ENCODE measurements at regions not wholly inside any gene's neighbourhood (a gene's known extent, or its start where the extent isn't known, plus 50 kb on each side); places are given as distances from the start of the nearest gene placed in this dataset.

DNA sequence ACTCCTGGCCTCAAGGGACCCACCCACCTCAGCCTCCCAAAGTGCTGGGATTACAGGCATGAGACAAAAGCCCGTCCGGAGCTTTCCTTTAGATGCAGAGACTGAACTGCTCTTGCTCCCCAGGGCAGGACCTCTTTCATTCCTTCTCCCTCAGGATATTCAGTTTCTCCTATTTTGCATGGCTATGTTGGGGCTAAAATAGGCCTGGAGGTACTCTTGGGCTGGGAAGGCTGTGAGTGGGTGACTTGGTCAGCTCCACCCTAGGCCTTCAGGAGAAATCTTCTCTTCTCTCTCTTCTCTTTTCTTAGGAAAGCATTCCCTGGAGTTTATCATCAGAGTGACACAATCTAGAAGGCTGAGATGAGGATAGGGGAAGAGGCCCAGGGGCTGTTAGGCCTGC, 126.4 kb downstream of the LRRC70 start:
- no peak for DNase-seq

DNA sequence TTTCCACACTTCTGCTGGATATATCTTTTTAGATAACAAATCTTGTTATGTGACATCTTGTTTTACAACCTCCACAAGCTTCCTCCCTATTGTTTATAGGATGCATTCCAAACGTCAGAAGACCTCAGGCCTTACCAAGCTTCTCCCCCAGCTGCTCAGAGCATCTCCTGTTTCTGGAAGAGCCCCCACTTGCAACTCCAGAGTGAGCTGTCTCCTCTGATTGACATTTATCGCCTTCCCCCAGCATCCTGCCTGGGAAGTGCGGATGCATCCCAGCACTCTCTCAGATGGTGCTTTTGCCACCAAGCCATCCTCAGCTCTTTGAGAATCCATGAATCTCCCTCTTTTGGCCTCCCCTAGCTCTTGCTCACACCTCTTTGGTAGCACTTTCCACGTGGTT, 123.5 kb downstream of the LRRC70 start:
- no peak for DNase-seq

DNA sequence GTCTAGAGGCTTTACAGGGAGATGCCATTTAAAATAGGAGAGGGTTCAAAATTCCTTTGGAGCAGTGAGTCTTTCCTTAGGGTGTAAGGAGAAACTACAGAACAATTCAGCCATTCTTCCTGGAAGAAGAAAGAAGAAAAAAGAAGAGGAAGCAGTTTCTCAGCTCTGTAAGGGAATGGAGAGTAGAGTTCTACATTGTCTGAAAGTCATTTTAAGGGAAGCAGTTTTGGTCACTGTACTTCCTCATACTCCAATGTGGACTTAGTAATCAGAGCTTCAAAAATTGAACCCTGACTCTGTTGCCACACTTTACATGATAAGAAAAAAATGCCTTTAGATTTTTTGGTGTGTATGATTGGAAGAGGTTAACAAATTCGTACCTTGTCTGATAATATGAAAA, 122.4 kb downstream of the LRRC70 start:
- no peak for DNase-seq

DNA sequence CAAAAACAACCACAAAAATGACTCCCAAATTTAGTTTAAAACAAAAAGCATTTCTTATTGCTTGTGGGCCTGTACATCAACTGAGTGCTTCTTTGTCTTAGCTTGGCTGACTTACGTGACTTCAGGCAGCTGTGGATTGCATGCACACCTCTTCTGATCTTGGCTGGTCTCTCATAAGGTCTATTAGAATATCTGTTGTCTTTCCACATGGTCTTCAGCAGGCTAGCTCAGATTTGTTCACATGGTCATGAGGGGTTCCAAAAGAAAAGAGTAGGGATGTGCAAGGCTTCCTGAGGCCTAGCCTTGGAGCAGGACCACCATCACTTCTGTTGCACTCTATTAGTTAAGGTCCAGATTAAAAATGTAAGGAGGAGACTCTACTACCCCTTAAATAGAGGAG, 120.1 kb downstream of the LRRC70 start:
- no peak for DNase-seq

DNA sequence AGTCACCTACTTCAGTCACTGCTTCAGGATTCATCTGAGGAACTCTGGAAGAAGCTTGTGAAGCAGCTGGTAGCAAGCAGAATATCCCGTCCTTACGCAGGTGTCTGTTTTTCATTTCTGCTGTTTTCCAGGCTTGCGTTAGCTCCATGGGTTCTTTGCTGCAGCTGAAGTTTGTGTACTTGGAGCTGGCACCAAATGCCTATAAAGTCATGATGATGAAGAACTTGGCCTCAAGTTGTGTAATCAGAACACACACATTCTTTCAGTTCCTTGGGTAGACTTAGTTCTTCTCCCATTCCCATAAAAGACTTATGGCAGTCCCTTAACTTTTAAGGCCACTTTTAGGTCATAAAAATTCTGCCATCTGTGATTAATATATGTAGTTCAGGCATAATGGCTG, 116.7 kb downstream of the LRRC70 start:
- no peak for DNase-seq

DNA sequence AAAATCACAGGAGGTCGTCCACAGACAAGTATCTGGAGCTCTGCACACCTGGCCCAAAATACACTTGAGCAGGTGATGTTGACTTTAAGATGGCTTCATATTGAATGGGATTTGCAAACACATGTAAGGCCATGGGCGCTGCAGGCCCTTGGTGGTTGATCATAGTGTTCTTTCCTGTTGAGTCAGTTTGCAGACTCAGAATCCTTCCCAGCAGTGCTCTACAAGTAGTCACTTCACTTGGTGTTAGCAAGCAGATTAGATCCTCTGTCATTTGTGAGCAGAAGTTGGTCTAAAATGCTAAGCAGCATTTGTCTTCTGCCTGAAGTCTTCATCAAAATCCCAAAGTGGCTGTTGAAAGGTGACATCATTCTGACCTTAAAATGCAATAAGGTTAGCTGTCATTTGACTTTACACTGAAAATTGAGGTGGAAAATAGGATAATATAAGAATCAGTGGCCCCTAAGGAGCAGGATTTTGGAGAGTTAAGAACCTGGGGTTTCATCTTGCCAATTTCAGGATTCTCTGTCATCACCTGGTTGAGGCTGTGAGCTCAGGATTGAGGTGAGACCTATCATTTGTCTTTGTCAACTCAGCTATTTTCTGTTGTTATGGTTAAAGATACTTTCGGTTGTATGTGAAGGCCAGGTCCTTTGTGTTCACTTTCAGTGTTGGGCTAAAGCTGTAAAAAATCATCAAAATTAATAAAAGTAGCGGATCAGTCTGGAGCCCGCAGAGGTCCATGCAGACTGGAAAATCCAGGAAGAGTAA, 114.5 kb downstream of the LRRC70 start:
- no peak for DNase-seq

DNA sequence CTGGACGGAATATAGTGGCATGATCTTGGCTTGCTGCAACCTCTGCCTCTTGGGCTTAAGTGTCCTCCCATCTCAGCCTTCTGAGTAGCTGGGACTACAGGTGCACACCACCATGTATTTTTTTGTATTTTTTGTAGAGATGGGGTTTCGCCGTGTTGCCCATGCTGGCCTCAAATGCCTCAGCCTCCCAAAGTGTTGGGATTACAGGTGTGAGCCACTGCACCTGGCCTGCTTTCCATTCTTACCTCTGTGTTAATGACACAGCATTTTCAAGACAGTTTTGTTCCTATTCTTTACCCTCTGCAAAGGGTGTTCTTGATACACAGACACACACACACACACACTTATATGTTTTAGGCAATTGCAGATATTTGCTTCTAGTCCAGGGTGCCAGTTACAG, 113.3 kb downstream of the LRRC70 start:
- no peak for DNase-seq

DNA sequence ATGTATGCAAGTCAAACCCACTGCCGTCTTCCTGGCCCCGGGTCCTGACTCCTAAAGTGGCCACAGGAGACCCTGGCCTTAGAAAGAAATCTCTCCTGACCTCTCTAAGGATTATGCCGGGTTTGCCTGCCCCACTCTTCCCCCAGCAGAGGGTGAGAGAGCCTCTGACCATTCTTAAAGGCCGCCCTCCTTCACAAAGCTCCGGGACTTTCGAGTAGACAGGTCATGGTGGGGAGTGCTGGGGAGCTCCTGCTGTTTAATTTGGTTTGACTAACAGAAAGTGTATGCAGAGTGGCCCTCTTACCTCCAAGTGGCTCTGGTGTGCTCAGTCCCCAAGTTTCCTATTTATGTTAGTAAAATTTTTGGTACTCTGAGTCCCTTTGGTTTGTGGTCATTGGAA, 111.8 kb downstream of the LRRC70 start:
- no peak for DNase-seq

DNA sequence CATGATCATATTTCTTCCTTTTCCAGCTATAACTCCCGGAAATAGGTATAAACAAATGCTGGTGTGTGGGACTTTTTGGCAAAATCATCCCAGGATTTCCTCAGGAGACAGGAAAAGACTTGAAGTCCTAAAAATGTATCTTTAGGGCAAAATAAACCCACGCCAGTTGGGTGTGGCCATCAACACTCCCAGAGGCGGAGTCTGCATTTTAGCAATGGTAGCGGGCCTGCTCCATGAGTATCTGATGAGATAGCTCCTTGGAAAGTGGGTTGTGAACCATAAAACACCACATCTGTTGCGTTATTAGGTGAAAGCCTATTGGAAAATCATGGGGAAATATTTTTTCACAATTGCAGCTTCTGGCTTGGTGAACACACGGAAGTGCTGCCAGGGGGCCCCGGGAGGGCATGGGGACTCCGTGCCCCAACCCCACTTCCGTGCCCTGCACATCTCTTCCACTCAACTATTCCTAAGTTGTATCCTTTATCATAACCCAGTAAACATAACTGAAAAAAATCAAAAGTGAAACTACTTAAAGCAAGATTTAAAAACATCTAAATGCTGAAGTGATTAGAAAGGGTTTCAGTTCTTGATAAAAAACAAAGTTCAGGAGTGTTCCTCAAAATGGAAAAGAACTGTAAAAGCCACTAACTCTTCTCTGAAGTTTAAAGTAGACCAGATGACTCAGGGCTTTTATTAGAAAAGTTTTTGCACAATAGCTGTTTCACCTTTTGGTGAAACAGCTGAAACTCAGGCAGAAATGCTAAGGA, 111.2 kb downstream of the LRRC70 start:
- DNase-seq = no peak

DNA sequence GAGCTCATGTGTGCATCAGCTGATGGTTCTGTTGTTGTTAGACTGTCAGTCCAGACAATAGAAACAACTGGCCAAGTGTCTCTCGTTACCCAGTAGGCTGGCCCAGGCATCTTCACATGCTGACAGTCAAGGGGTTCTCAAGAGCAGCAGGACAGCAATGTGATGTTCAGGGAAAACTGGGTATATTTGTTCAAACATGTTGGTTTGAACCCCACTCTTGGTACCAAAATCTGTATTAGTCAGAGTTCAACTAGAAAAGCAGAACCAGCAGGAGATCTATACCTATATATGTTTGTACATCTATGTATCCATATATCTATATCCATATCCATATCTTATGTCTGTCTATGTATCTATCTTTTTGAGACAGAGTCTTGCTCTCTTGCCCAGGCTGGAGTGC, 108.1 kb downstream of the LRRC70 start:
- DNase-seq = no peak

DNA sequence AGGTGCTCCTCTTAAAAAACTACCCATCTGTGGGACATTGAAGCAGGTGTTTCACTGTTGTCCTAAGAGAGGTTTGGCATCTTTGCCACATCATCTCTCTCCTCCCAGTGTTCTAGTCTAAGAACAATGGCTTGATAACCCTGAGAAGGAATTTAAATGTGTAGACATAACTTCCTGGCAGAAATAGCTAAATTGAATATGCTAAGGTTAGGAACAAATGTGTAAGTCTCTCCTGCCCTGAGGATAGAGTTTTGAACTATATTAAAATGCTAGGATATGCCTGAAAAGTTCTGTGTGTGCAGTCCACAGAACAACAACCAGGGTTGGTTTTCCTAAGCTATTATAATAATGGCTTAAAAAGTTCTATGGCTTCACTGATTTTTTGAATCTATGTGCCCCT, 106.6 kb downstream of the LRRC70 start:
- DNase-seq = no peak

DNA sequence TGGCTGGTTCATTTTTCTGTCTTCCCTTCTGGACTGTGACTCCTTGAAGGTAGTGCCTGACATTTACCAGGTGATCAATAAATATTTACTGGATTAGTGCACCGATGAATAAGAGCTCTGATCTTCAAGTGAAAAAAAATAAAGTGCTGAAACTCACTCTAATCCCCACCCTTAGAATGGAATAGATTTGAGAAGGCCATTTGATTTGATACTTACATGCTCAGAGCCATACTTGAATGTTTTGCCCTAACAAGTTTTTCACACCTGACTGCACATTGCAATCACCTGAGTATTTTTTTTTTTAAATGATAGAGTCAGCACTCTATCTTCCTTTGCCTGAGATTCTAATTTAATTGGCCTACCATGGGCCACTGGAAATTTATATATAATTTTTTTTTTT, 105.7 kb downstream of the LRRC70 start:
- DNase-seq = no peak

DNA sequence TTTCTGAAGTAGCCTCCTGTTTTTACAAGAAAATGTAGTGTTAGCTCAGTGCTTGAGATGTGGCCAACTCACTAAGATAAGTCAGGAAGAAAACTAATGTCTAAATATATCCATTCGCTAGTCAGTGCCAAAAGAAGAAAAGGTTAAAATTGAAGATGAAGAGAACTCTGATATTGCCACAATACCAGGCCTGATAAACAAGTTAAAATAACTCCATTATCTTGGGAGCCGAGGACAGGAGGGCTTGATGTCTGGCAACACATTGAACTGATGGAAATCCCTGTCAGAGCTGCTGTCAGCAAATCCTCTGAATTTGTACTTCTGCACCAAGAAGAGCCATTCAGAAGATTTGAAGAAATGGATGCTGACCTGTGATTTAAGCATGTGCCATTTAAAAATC, 103.4 kb downstream of the LRRC70 start:
- no peak for DNase-seq

DNA sequence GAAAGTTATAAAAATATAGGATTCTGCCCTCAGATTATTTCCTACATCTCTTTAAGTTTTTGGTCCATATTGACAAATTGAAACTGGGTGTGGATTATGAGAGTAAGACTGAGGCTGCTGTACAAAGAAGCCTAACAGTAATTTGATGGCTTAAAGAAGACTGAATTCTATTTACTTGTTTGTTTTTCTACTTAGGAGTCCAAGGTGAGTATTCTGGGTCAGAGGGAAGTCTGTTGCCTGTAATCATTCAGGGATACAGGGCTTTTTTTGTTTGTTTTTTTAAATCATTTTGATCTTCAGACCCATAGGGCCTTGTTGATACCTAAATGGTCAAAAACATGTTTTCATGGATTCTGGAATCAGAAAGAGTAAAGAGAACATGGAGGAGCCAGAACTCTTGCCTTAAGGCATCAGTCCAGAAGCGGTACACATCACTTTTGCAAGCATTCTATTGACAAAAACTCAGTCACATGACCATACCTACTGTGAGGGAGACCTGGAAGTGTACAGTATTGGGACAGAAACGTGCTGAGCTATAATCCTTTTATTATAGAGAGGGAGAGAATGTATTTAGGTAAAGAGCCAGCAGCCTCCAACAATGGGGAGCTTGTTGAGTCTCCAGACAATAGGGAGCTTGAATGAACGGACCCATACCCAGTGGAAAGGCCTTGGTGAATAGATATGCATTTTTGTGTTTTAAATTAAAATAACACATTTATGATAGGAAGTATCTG, 102.7 kb downstream of the LRRC70 start:
- no peak for DNase-seq

DNA sequence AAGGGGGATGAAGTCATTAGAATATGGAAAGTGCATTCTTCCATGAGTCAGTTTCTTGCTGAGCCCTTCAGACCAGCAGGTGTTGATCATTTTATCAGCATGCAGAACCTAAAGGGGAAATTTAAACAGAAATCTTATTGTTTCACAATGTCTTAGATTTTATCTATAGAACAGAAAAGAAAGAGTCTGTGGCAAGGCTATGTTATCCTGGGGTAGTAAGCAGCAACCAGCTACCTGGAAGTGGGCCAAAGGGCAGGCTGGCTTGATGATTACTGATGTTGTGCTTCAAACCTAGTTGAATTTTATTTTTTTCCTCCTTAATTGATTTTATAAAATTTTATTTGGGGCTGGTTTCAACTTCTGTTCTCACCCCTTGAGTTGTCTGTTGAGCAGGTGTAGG, 101.5 kb downstream of the LRRC70 start:
- no peak for DNase-seq
